ENCODE measurements at regions not wholly inside any gene's neighbourhood (a gene's known extent, or its start where the extent isn't known, plus 50 kb on each side); places are given as distances from the start of the nearest gene placed in this dataset.

DNA sequence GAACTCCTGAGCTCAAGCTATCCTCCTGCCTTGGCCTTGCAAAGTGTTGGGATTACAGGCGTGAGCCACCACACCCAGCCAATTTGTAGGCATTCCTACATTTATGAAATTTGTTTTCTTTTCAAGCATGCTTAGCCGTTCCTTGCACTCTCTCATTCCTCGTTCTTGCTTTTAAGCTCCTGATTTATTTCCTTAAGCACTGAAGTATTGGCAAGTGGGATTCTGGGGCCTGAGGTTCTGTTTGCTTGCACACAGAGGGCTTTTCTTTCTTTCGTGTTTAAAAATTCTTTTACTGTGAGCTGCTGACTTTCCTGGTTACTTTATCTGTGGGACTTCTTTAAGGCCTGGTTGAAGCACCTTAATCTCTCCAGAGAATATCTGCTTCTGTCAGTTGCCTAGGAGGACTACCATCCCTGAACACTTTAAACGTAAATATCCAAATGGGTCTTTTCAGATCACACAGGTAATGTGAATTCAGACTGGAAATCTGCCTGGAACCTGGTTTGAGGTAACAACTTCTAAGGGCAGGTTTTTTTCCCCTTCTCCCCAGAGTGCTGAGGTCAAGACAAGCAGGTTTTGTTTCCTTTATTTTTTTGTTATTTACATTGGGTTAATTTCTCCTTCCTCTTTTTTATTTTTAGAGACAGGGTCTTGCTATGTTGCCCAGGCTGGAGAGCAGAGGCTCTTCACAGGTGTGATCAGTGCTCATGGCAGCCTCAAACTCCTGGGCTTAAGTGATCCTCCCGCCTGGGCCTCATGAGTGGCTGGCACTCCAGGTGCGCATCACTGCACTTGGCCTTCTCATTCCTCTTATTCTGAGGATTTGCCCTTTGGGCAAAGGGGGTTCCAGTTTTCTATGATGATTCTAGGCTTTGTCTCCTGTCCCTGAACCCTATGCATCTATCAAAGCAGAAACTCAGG is 102.9 kb downstream of the PFKFB3 start:
- H3K4me3 Mint-ChIP-seq: no peak overlapping the region
- no peak overlapping the region for H3K27ac Mint-ChIP-seq
- CTCF ChIA-PET: interaction anchor here (0.6 to 0.7 kb wide), 2 partner anchors 27 to 283 kb away, joined by 3 to 5 read pairs; no protein-coding TSS in a partner anchor
- peaks cover 31% of the 10 kb centered on the region for H3K36me3 Mint-ChIP-seq
- H3K4me1 Mint-ChIP-seq: peaks cover 8% of the 10 kb centered on the region
- no peaks in the 10 kb centered on the region for H3K27me3 Mint-ChIP-seq
- ATAC-seq: no peak
- DNase-seq: no peak
- peaks cover 7% of the 10 kb centered on the region for H3K9me3 Mint-ChIP-seq (ENCODE audit: low read depth)

DNA sequence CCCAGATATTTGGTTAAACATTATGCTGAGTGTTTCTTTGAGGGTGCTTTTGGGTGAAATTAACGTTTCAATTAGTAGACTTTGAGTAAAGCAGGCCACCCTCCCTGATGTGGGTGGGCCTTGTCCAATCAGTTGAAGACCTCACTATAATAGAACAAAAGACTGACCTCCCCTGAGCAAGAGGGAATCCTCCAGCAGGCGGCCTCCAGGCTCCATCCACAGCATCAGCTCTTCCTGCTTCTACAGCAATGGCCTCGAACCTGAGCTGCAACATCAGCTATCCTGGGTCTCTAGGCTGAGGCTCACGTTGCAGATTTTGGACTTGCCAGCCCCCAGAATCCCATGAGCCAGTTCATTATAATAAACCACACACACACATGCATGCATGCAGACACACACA is 104.2 kb downstream of the PFKFB3 start:
- peaks cover 10% of the 10 kb centered on the region for H3K4me1 Mint-ChIP-seq
- H3K27me3 Mint-ChIP-seq: no peaks in the 10 kb centered on the region
- CTCF ChIA-PET: no interaction called here
- ATAC-seq: no peak
- H3K9me3 Mint-ChIP-seq (ENCODE audit: low read depth): peaks cover 7% of the 10 kb centered on the region
- H3K4me3 Mint-ChIP-seq: no peak overlapping the region
- peaks cover 26% of the 10 kb centered on the region for H3K36me3 Mint-ChIP-seq
- no peak overlapping the region for H3K27ac Mint-ChIP-seq
- no peak for DNase-seq

GRCh38 chr10:6309816-6310215 is 107.1 kb downstream of the PFKFB3 start:
- Mint-ChIP-seq H3K9me3 (ENCODE audit: low read depth) (peaks cover 7% of the 10 kb centered on the region), H3K36me3 (peaks cover 23% of the 10 kb centered on the region), H3K4me1 (peaks cover 10% of the 10 kb centered on the region), H3K4me3 (no peak overlapping the region), H3K27me3 (no peaks in the 10 kb centered on the region), H3K27ac (no peak overlapping the region)
- ATAC-seq (no peak), DNase-seq (no peak)
- CTCF ChIA-PET: no interaction called here

GRCh38 chr10:6310977-6311376 is 108.2 kb downstream of the PFKFB3 start:
- Mint-ChIP-seq H3K27me3 (no peaks in the 10 kb centered on the region), H3K9me3 (ENCODE audit: low read depth) (peaks cover 7% of the 10 kb centered on the region), H3K27ac (no peak overlapping the region), H3K4me3 (no peak overlapping the region), H3K36me3 (peaks cover 17% of the 10 kb centered on the region), H3K4me1 (peaks cover 10% of the 10 kb centered on the region)
- CTCF ChIA-PET: no interaction called here
- DNase-seq: no peak
- ATAC-seq: no peak

DNA sequence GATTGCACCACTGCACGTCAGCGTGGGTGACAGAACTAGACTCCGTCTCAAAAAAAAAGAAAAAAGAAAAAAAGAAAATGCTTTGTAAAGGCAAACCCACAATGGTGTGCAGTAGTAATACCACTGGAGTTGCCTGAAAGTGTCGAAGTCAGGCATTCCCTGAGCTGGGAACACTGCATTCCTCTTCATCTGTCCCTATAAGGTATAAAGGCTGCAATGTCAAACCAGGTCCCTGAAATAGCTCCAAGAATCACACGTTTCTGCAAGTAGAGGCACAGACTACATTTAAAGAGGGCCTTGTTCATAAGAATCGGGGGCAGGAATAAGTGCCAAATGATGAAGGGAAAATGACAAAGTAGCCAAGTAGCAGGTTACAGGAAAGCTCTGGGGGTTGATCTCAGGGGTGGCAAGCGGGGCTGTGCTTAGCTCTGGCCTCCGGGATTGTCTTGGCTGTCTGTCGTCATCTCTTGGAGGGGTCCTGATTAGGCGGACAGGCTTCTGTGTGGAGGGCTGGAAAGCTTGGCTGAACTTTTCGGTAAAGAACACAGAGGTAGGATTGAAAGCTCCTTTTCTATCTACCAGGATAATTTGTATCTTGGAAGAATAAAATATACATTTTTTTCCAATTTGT is 109.1 kb downstream of the PFKFB3 start:
- CTCF ChIA-PET: no interaction called here
- Mint-ChIP-seq H3K27ac (no peak overlapping the region), H3K36me3 (peaks cover 11% of the 10 kb centered on the region), H3K9me3 (ENCODE audit: low read depth) (peaks cover 7% of the 10 kb centered on the region), H3K4me1 (peaks cover 10% of the 10 kb centered on the region), H3K4me3 (no peak overlapping the region), H3K27me3 (no peaks in the 10 kb centered on the region)
- DNase-seq (no peak), ATAC-seq (no peak)

DNA sequence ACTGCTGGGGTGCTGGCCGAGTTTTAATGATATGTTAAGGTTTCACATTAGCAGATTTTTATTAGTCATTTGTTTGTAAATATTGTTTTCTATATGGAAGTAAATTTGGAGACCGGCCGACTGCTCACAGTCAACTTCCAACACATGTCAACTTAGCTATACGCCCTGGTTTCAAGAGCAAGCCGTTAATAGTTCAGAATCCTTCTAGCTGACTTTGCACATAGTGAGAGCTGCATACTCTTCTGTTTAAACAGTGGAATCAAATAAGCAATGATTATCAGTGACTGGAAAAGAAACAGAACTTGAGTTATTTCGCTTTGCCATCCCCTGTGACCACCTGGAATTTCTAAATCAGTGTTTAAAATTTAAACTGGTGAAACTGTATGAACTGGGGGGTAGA is 109.9 kb downstream of the PFKFB3 start:
- DNase-seq: no peak
- no peaks in the 10 kb centered on the region for H3K9me3 Mint-ChIP-seq (ENCODE audit: low read depth)
- H3K27ac Mint-ChIP-seq: no peak overlapping the region
- no peaks in the 10 kb centered on the region for H3K27me3 Mint-ChIP-seq
- CTCF ChIA-PET: no interaction called here
- peaks cover 4% of the 10 kb centered on the region for H3K36me3 Mint-ChIP-seq
- H3K4me3 Mint-ChIP-seq: no peak overlapping the region
- H3K4me1 Mint-ChIP-seq: peaks cover 10% of the 10 kb centered on the region
- no peak for ATAC-seq

DNA sequence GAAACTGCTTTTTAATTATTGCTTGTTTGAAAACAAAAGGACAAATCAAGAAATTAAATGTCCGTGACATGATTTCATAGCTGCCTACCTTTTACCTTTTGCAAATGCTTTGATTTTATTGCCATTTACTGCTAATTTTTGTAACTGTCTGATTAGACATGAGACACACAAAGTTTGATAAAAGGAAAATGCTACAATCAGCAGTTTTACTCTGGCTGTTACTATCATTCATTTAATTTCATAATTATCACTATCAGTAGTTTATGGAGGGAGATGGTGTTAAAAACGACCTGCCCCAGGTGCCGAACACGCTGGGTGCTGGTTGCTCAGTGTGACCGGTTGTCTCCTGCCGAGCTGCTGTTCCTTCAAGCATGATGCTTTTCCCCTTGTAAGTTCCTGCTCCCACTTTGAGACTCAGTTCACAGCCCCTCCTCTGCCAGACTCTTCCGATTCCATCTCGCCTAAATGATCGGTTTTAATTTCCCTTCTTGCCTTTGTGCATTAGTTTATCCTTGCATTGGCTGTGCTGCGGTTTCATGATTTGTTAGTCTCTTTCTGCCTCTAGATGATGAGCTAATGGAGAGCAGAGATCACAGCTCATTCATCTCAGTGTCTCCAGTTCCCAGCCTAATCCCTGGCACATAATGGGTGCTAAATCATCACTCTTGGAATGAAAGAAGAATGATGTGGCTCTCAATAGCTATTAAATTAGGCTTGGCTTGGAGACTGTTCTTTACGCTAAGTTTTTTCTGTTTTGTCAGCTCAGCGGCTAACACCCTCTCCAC is 110.6 kb downstream of the PFKFB3 start:
- H3K27ac Mint-ChIP-seq: no peak overlapping the region
- ATAC-seq (no peak), DNase-seq (no peak)
- peaks cover 10% of the 10 kb centered on the region for H3K4me1 Mint-ChIP-seq
- H3K36me3 Mint-ChIP-seq: no peaks in the 10 kb centered on the region
- no peaks in the 10 kb centered on the region for H3K9me3 Mint-ChIP-seq (ENCODE audit: low read depth)
- CTCF ChIA-PET: interaction anchor here (1.2 kb wide), 1 partner anchor 16 kb away, joined by 3 read pairs; no protein-coding TSS in a partner anchor
- no peak overlapping the region for H3K4me3 Mint-ChIP-seq
- H3K27me3 Mint-ChIP-seq: no peaks in the 10 kb centered on the region

DNA sequence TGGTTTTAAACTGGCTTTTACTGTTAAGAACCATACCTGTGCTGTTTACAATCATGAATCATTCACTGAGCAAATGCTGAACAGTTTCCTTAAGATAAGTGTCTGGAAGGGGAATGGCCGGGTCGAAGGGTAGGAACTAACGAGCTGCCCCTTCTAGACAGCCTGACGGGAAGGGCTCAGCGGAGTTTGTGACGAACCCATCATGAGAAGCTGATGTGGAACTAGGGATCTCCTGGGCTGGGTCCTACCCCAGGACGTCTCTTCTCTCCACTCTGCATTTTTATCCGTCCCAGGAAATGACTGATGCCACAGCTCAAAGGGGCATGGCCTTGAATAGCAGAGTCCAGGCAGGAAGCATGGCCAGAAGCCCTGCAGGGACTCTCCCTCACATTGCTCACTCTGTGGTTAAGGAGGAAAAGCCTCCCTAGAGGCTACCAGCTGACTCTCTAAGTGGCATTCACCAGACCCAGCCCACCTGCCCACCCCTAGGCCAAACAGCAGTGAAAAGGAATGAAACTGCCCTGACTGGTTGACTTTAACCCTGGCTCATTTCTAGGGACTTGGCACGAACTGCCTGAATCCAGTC is 112.0 kb downstream of the PFKFB3 start:
- Mint-ChIP-seq H3K4me3 (no peak overlapping the region), H3K9me3 (ENCODE audit: low read depth) (no peaks in the 10 kb centered on the region), H3K4me1 (peaks cover 10% of the 10 kb centered on the region), H3K27ac (no peak overlapping the region), H3K36me3 (no peaks in the 10 kb centered on the region), H3K27me3 (no peaks in the 10 kb centered on the region)
- DNase-seq (no peak), ATAC-seq (no peak)
- CTCF ChIA-PET: no interaction called here

DNA sequence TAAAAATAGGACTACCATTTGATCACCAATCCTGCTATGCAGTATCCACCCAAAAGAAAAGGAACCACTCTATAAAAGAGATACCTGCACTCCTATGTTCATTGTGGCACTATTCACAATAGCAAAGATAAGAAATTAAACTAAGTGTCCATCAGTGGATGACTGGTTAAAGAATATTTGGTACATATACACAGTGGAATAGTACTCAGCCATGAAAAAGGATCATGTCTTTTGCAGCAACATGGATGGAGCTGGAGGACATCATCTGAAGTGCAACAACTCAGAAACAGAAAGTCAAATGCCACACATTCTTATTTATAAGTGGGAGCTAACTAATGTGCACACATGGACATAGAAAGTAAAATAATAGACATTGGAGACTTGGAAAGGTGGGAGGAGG is 116.4 kb downstream of the PFKFB3 start:
- no peak for ATAC-seq
- no peaks in the 10 kb centered on the region for H3K36me3 Mint-ChIP-seq

GRCh38 chr10:6320320-6321010 is 117.7 kb downstream of the PFKFB3 start:
- no peaks in the 10 kb centered on the region for H3K27me3 Mint-ChIP-seq
- no peak overlapping the region for H3K27ac Mint-ChIP-seq
- CTCF ChIA-PET: interaction anchor here (0.9 to 1.4 kb wide), 4 partner anchors 38 to 118 kb away, joined by 3 to 5 read pairs (median 4); partner anchors contain the start of gene PFKFB3
- no peak overlapping the region for H3K4me3 Mint-ChIP-seq
- no peak for ATAC-seq
- H3K4me1 Mint-ChIP-seq: no peaks in the 10 kb centered on the region
- DNase-seq: no peak
- H3K36me3 Mint-ChIP-seq: no peaks in the 10 kb centered on the region
- no peaks in the 10 kb centered on the region for H3K9me3 Mint-ChIP-seq (ENCODE audit: low read depth)

More for the DNA sequence above, 116.4 kb downstream of the PFKFB3 start:
- no peak for DNase-seq
- Mint-ChIP-seq H3K4me1 (no peaks in the 10 kb centered on the region), H3K27ac (no peak overlapping the region), H3K27me3 (no peaks in the 10 kb centered on the region), H3K9me3 (ENCODE audit: low read depth) (no peaks in the 10 kb centered on the region), H3K4me3 (no peak overlapping the region)
- CTCF ChIA-PET: interaction anchor here (1.2 kb wide), 1 partner anchor 64 kb away, joined by 4 read pairs; no protein-coding TSS in a partner anchor

- ATAC-seq (no peak), DNase-seq (no peak)
- CTCF ChIA-PET: no interaction called here
- Mint-ChIP-seq H3K27me3 (no peaks in the 10 kb centered on the region), H3K27ac (no peak overlapping the region), H3K9me3 (ENCODE audit: low read depth) (no peaks in the 10 kb centered on the region), H3K4me1 (no peaks in the 10 kb centered on the region), H3K4me3 (no peak overlapping the region), H3K36me3 (no peaks in the 10 kb centered on the region)
Observed at GRCh38 chr10:6321880-6322279, 119.1 kb downstream of the PFKFB3 start.

- no peak overlapping the region for H3K4me3 Mint-ChIP-seq
- DNase-seq: no peak
- no peaks in the 10 kb centered on the region for H3K36me3 Mint-ChIP-seq
- CTCF ChIA-PET: no interaction called here
- H3K9me3 Mint-ChIP-seq (ENCODE audit: low read depth): no peaks in the 10 kb centered on the region
- no peak for ATAC-seq
- no peaks in the 10 kb centered on the region for H3K4me1 Mint-ChIP-seq
- no peak overlapping the region for H3K27ac Mint-ChIP-seq
- H3K27me3 Mint-ChIP-seq: no peaks in the 10 kb centered on the region
Observed at GRCh38 chr10:6322805-6323204, 120.1 kb downstream of the PFKFB3 start.
